ENCODE measurements at regions not wholly inside any gene's neighbourhood (a gene's known extent, or its start where the extent isn't known, plus 50 kb on each side); places are given as distances from the start of the nearest gene placed in this dataset.

Small RNA genes in the stretch of these regions (small RNA-seq; reads per million reads assigned to genes)
- gene AC079598.2, result 0 reads per million in 3 experiments
- 0 reads per million in 3 experiments for gene AC079598.3
- 0 reads per million in 3 experiments for gene AC079598.4
- gene CYCSP30, result 0 reads per million in 3 experiments

Measured in neural cell (in vitro differentiated cells).